NT2/D1 (cell line): ENCODE measurements at regions not wholly inside any gene's neighbourhood (a gene's known extent, or its start where the extent isn't known, plus 50 kb on each side); places are given as distances from the start of the nearest gene placed in this dataset.
"Not testable (repeated sequence)": the region's sequence is repeated elsewhere in the genome, so short reads cannot be mapped to it uniquely, and the experiment has no call there.

Source experiments
- SUZ12 ChIP-seq: IDR thresholded peaks from 2 replicates; pipeline ENCODE4 v1.6.1; 2011; ENCODE audit not compliant: insufficient read length, insufficient read depth; ENCODE audit errors: extremely low read depth
- YY1 ChIP-seq: IDR thresholded peaks from 2 replicates; pipeline ENCODE4 v1.6.1; 2011; ENCODE audit not compliant: insufficient read length, insufficient read depth
- ZNF274 ChIP-seq: IDR thresholded peaks from 2 replicates; pipeline ENCODE4 v1.6.1; 2011; ENCODE audit warnings: mild to moderate bottlenecking, low read depth, low read length

- TF ChIP-seq SUZ12, ZNF274, YY1: not testable (repeated sequence)
These were observed 97.1 kb downstream of the TTLL2 start for GRCh38 chr6:167421944-167422343.
